ENCODE measurements at regions not wholly inside any gene's neighbourhood (a gene's known extent, or its start where the extent isn't known, plus 50 kb on each side); places are given as distances from the start of the nearest gene placed in this dataset.

DNA sequence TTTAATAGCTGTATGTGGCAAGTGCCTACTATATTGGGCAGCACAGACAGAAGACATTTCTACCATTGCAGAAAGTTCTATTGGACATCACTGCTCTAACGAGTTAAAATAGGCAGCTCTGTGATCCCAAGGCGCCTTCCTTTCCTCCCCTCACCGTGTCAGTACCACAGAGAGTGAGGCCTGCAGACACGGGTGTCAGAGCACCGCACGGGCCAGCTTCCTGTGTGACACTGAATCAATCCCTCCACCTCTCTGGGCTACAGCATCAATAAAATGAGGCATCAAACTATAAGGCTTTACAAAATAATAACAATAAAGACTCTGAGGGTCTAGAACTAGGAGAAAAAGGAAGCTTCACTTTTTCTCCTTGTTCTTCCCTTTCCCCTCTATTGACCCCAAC lies 246.7 kb downstream of the FOXD2 start:
- TF ChIP-seq, protein P1, sequence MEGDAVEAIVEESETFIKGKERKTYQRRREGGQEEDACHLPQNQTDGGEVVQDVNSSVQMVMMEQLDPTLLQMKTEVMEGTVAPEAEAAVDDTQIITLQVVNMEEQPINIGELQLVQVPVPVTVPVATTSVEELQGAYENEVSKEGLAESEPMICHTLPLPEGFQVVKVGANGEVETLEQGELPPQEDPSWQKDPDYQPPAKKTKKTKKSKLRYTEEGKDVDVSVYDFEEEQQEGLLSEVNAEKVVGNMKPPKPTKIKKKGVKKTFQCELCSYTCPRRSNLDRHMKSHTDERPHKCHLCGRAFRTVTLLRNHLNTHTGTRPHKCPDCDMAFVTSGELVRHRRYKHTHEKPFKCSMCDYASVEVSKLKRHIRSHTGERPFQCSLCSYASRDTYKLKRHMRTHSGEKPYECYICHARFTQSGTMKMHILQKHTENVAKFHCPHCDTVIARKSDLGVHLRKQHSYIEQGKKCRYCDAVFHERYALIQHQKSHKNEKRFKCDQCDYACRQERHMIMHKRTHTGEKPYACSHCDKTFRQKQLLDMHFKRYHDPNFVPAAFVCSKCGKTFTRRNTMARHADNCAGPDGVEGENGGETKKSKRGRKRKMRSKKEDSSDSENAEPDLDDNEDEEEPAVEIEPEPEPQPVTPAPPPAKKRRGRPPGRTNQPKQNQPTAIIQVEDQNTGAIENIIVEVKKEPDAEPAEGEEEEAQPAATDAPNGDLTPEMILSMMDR (optimal IDR thresholded peaks at IDR 0.05 in 1 of 3, IDR thresholded peaks at IDR 0.05 in 1 of 3, conservative IDR thresholded peaks at IDR 0.05 in 1 of 3; ENCODE audit: extremely low read depth in 1 of 3, insufficient read depth in 2 of 3, low read length in 3 of 3), result no peak
- no peak for TF ChIP-seq EZH2 (IDR thresholded peaks at IDR 0.05; ENCODE audit: low read length)
